Panc1 (cell line): ENCODE measurements at regions not wholly inside any gene's neighbourhood (a gene's known extent, or its start where the extent isn't known, plus 50 kb on each side); places are given as distances from the start of the nearest gene placed in this dataset.

Source experiments
- ATAC-seq: fragments of 200-7000 bp; cut with Tn5 transposase; 2 replicates; pipeline ENCODE4 v1.9.1; 2020; ENCODE audit warnings: mild to moderate bottlenecking, moderate library complexity
- BruUV-seq: library from RNA; stranded (reverse); fragments of 400-500 nt; replicated peaks from 2 replicates; lab custom pipeline; 2021; lab: Mats Ljungman, UMichigan
- CTCF ChIA-PET: fragments of 300-600 bp; sonication (Branson Sonifier 250); formaldehyde crosslinking; loops from one replicate; lab custom pipeline; 2022; ENCODE audit warnings: antibody characterized with exemption; lab: Charles Lee
- POLR2A ChIA-PET: fragments of 300-600 bp; sonication (Branson Sonifier 250); formaldehyde crosslinking; loops from one replicate; lab custom pipeline; 2022; ENCODE audit warnings: antibody characterized with exemption; lab: Charles Lee
- DNase-seq: peaks from one replicate; pipeline ENCODE4 v3.0.0-alpha.2; 2010; ENCODE audit warnings: low read depth, low spot score
- H3K27ac ChIP-seq: 2 replicates; pipeline ENCODE4 v1.5.1; 2011; ENCODE audit warnings: mild to moderate bottlenecking, low read length, inconsistent platforms
- H3K27me3 ChIP-seq: fragments of 200-500 bp; sonication (Bioruptor generic); 2 replicates; pipeline ENCODE4 v1.6.0; 2014; ENCODE audit warnings: low read length, inconsistent platforms; ENCODE audit not compliant: control insufficient read depth, insufficient read depth
- H3K36me3 ChIP-seq: fragments of 200-500 bp; sonication (Bioruptor generic); 2 replicates; pipeline ENCODE4 v1.5.1; 2014; ENCODE audit warnings: inconsistent platforms, mild to moderate bottlenecking, low read length, moderate library complexity; ENCODE audit not compliant: control insufficient read depth, insufficient read depth
- H3K4me1 ChIP-seq: 2 replicates; pipeline ENCODE4 v1.5.1; 2011; ENCODE audit warnings: inconsistent platforms, mild to moderate bottlenecking, low read length, moderate library complexity; ENCODE audit not compliant: control insufficient read depth, insufficient read depth
- H3K4me3 ChIP-seq, 2 experiments: 2 replicates each; pipeline ENCODE4 v1.5.1; 2011 to 2012; ENCODE audit warnings: low read depth in 2 of 2, low read length in 2 of 2, mild to moderate bottlenecking in 2 of 2, inconsistent platforms in 1 of 2, moderate library complexity in 1 of 2
- H3K9me3 ChIP-seq: fragments of 200-500 bp; sonication (Bioruptor generic); 2 replicates; pipeline ENCODE4 v1.5.1; 2014; ENCODE audit warnings: low read depth, mild to moderate bottlenecking, inconsistent platforms, low read length, moderate library complexity; ENCODE audit not compliant: control insufficient read depth, insufficient read depth
- POLR2AphosphoS5 ChIP-seq: IDR thresholded peaks from 2 replicates; pipeline ENCODE4 v1.6.1; 2012; ENCODE audit warnings: mild to moderate bottlenecking, low read depth, low read length, moderate library complexity
- SIN3A ChIP-seq: IDR thresholded peaks from 2 replicates; pipeline ENCODE4 v1.6.1; 2012; ENCODE audit warnings: low read depth, mild to moderate bottlenecking, low read length, moderate library complexity, borderline replicate concordance; ENCODE audit not compliant: insufficient read depth
- TCF7L2 ChIP-seq: IDR thresholded peaks from 2 replicates; pipeline ENCODE4 v1.6.1; 2011; ENCODE audit warnings: mild to moderate bottlenecking, low read depth, low read length, inconsistent platforms
- in situ Hi-C: cut with HindIII; loops from 2 replicates; pipeline ENCODE4 v1.10.0; 2016; ENCODE audit warnings: low sequenced_read_pairs, low pct_unique_long_range_greater_than_20kb
- intact Hi-C: fragments of 100-400 bp; cut with micrococcal nuclease; formaldehyde crosslinking; loops from one replicate; pipeline ENCODE4 v1.10.0; 2022; ENCODE audit not compliant: unreplicated experiment
- TF ChIP-seq, protein P1 (sequence below): fragments of 450-650 bp; IDR thresholded peaks from 2 replicates; pipeline ENCODE4 v1.5.1; 2017; ENCODE audit warnings: mild to moderate bottlenecking
- TF ChIP-seq, protein P2 (sequence below), 2 experiments: IDR thresholded peaks; 2 replicates each; pipeline ENCODE4 v1.6.1; 2011 to 2012; ENCODE audit warnings: low read depth in 2 of 2, control low read depth in 1 of 2, low read length in 1 of 2, mild to moderate bottlenecking in 1 of 2, moderate library complexity in 1 of 2; ENCODE audit not compliant: insufficient read depth in 1 of 2

DNA sequence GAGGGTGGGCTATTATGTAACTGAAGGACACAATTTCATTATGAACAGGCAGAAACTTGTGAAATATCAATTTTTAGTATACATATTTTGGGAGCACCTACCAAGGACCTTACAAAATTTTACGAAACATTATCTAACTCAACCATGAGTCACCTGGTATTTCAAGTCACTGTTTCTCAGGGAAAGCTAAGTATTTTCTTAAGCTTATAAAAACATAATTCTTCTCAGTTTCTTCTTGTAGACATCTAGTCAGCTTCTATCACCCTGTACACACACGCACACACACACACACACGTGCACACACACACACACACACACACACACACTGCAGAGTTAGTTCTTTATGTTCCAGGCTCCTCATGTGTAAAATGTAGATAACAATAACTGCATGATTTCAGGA lies 658.3 kb downstream of the TUSC7 start:
- intact Hi-C loops (no loop called here), in situ Hi-C loops (no loop called here)
- POLR2A ChIA-PET, result interaction anchor here (0.6 kb wide), 1 partner anchor 1101 kb away, joined by 3 read pairs; no protein-coding TSS in a partner anchor
- BruUV-seq, result no TSS peak
- CTCF ChIA-PET, result no interaction called here
- Histone ChIP-seq H3K27me3 (no peaks in the 10 kb centered on the region), H3K4me1 (no peaks in the 10 kb centered on the region), H3K9me3 (no peaks in the 10 kb centered on the region), H3K36me3 (no peaks in the 10 kb centered on the region), H3K4me3 (no peak overlapping the region), H3K27ac (no peak overlapping the region)
- no peak for DNase-seq
- no peak for ATAC-seq
- TF ChIP-seq TCF7L2 (no peak), SIN3A (no peak), POLR2AphosphoS5 (no peak)
- TF ChIP-seq, protein P1, sequence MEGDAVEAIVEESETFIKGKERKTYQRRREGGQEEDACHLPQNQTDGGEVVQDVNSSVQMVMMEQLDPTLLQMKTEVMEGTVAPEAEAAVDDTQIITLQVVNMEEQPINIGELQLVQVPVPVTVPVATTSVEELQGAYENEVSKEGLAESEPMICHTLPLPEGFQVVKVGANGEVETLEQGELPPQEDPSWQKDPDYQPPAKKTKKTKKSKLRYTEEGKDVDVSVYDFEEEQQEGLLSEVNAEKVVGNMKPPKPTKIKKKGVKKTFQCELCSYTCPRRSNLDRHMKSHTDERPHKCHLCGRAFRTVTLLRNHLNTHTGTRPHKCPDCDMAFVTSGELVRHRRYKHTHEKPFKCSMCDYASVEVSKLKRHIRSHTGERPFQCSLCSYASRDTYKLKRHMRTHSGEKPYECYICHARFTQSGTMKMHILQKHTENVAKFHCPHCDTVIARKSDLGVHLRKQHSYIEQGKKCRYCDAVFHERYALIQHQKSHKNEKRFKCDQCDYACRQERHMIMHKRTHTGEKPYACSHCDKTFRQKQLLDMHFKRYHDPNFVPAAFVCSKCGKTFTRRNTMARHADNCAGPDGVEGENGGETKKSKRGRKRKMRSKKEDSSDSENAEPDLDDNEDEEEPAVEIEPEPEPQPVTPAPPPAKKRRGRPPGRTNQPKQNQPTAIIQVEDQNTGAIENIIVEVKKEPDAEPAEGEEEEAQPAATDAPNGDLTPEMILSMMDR, result no peak
- TF ChIP-seq, protein P2, sequence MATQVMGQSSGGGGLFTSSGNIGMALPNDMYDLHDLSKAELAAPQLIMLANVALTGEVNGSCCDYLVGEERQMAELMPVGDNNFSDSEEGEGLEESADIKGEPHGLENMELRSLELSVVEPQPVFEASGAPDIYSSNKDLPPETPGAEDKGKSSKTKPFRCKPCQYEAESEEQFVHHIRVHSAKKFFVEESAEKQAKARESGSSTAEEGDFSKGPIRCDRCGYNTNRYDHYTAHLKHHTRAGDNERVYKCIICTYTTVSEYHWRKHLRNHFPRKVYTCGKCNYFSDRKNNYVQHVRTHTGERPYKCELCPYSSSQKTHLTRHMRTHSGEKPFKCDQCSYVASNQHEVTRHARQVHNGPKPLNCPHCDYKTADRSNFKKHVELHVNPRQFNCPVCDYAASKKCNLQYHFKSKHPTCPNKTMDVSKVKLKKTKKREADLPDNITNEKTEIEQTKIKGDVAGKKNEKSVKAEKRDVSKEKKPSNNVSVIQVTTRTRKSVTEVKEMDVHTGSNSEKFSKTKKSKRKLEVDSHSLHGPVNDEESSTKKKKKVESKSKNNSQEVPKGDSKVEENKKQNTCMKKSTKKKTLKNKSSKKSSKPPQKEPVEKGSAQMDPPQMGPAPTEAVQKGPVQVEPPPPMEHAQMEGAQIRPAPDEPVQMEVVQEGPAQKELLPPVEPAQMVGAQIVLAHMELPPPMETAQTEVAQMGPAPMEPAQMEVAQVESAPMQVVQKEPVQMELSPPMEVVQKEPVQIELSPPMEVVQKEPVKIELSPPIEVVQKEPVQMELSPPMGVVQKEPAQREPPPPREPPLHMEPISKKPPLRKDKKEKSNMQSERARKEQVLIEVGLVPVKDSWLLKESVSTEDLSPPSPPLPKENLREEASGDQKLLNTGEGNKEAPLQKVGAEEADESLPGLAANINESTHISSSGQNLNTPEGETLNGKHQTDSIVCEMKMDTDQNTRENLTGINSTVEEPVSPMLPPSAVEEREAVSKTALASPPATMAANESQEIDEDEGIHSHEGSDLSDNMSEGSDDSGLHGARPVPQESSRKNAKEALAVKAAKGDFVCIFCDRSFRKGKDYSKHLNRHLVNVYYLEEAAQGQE (IDR thresholded peaks at IDR 0.05; ENCODE audit: insufficient read depth in 1 of 2, low read depth in 2 of 2, low read length in 1 of 2), result no peak

DNA sequence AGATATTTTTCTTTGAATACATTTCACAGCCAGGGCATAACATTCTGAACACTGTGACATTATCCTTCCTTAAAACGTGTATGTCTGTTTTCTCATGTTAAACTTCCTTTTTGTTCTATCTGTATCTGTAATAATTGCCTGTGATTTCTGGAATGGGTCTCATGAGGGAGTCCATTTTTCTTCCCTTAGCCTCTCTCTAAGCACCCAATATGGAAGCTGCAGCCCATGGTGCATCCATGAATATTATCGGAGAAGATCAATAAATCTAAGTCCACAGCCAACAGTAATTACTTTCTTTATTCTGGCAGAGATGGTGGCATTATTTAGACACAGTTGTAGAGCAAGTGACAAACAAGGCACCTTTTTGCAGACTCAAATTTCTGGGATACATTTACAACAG lies 671.1 kb downstream of the TUSC7 start:
- no peak for ATAC-seq
- no peak overlapping the region for H3K4me3 ChIP-seq
- intact Hi-C loops (no loop called here), in situ Hi-C loops (no loop called here)
- ChIA-PET POLR2A (no interaction called here), CTCF (no interaction called here)
- H3K36me3 ChIP-seq, result no peaks in the 10 kb centered on the region
- no TSS peak for BruUV-seq
- H3K4me1 ChIP-seq, result no peaks in the 10 kb centered on the region
- no peak overlapping the region for H3K27ac ChIP-seq
- H3K9me3 ChIP-seq, result no peaks in the 10 kb centered on the region
- H3K27me3 ChIP-seq, result no peaks in the 10 kb centered on the region
- DNase-seq, result no peak
- TF ChIP-seq, protein P1, result no peak
- no peak for TF ChIP-seq SIN3A
- TF ChIP-seq POLR2AphosphoS5, result no peak
- no peak for TF ChIP-seq TCF7L2
- TF ChIP-seq, protein P2 (IDR thresholded peaks at IDR 0.05; ENCODE audit: insufficient read depth in 1 of 2, low read depth in 2 of 2, low read length in 1 of 2), result no peak
